HEK293 (cell line): ENCODE measurements at regions not wholly inside any gene's neighbourhood (a gene's known extent, or its start where the extent isn't known, plus 50 kb on each side); places are given as distances from the start of the nearest gene placed in this dataset.

Experiments used
- REPIN1 ChIP-seq: fragments of 450-650 bp; formaldehyde crosslinking; IDR thresholded peaks from 2 replicates; pipeline ENCODE4 v1.5.1; 2017; ENCODE audit warnings: missing biosample characterization, missing genetic modification characterization, low read depth
- TCF7L2 ChIP-seq: IDR thresholded peaks from 2 replicates; pipeline ENCODE4 v1.6.1; 2011; ENCODE audit warnings: low read depth, mild to moderate bottlenecking, inconsistent platforms, low read length, moderate library complexity, borderline replicate concordance
- ZNF121 ChIP-seq: fragments of 450-650 bp; formaldehyde crosslinking; IDR thresholded peaks from 2 replicates; pipeline ENCODE4 v1.5.1; 2016; ENCODE audit warnings: missing biosample characterization, missing genetic modification characterization
- ZNF423 ChIP-seq: fragments of 450-650 bp; formaldehyde crosslinking; IDR thresholded peaks from 2 replicates; pipeline ENCODE4 v1.5.1; 2016; ENCODE audit warnings: missing biosample characterization, missing genetic modification characterization
- ZNF473 ChIP-seq: fragments of 450-650 bp; formaldehyde crosslinking; IDR thresholded peaks from 2 replicates; pipeline ENCODE4 v1.5.1; 2017; ENCODE audit warnings: missing biosample characterization, missing genetic modification characterization
- ZNF707 ChIP-seq: fragments of 450-650 bp; formaldehyde crosslinking; IDR thresholded peaks from 2 replicates; pipeline ENCODE4 v1.5.1; 2016; ENCODE audit warnings: missing biosample characterization, missing genetic modification characterization
- TF ChIP-seq, protein P1 (sequence below): sonication (generic); formaldehyde crosslinking; IDR thresholded peaks from 2 replicates; pipeline ENCODE4 v1.8.1; 2022; ENCODE audit warnings: mild to moderate bottlenecking, moderate library complexity, missing genetic modification reagents
- TF ChIP-seq, protein P2 (sequence below): fragments of 450-650 bp; formaldehyde crosslinking; IDR thresholded peaks from 2 replicates; pipeline ENCODE4 v1.5.1; 2016; ENCODE audit warnings: missing biosample characterization, missing genetic modification characterization
- TF ChIP-seq, protein P3 (sequence below): fragments of 450-650 bp; formaldehyde crosslinking; IDR thresholded peaks from 2 replicates; pipeline ENCODE4 v1.5.1; 2016; ENCODE audit warnings: missing biosample characterization, missing genetic modification characterization, low read depth
- TF ChIP-seq, protein P4 (sequence below): fragments of 450-650 bp; formaldehyde crosslinking; IDR thresholded peaks from 2 replicates; pipeline ENCODE4 v1.5.1; 2016; ENCODE audit warnings: missing biosample characterization, missing genetic modification characterization
- TF ChIP-seq, protein P5 (sequence below): fragments of 450-650 bp; formaldehyde crosslinking; IDR thresholded peaks from 2 replicates; pipeline ENCODE4 v1.5.1; 2016; ENCODE audit warnings: missing biosample characterization, missing genetic modification characterization

DNA sequence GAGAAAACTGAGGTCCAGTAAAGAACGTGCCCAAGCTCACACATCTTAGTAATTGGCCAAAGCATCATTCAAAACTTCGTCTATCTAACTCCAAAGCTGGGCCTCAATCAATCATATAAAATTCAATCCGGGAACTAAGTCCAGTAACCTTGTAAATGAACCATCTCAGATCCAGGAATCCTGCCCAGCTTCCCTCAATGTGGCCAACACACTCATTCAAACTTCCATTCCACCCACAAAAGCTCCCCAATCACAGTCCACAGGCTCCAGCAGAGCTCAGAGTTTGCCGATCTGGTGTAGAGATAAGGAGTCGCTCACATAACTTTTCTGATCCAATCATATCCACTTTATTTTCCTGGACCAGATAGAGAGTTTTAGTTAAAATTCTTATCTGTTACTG is 144.8 kb downstream of the SPATA18 start:
- TF ChIP-seq ZNF707 (tag by site-specific recombination) (no peak), REPIN1 (no peak), TCF7L2 (no peak), ZNF423 (tag by site-specific recombination) (no peak), ZNF473 (no peak), ZNF121 (tag by site-specific recombination) (no peak)
- TF ChIP-seq, protein P1, sequence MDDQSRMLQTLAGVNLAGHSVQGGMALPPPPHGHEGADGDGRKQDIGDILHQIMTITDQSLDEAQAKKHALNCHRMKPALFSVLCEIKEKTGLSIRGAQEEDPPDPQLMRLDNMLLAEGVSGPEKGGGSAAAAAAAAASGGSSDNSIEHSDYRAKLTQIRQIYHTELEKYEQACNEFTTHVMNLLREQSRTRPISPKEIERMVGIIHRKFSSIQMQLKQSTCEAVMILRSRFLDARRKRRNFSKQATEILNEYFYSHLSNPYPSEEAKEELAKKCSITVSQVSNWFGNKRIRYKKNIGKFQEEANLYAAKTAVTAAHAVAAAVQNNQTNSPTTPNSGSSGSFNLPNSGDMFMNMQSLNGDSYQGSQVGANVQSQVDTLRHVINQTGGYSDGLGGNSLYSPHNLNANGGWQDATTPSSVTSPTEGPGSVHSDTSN: no peak
- TF ChIP-seq, protein P2, sequence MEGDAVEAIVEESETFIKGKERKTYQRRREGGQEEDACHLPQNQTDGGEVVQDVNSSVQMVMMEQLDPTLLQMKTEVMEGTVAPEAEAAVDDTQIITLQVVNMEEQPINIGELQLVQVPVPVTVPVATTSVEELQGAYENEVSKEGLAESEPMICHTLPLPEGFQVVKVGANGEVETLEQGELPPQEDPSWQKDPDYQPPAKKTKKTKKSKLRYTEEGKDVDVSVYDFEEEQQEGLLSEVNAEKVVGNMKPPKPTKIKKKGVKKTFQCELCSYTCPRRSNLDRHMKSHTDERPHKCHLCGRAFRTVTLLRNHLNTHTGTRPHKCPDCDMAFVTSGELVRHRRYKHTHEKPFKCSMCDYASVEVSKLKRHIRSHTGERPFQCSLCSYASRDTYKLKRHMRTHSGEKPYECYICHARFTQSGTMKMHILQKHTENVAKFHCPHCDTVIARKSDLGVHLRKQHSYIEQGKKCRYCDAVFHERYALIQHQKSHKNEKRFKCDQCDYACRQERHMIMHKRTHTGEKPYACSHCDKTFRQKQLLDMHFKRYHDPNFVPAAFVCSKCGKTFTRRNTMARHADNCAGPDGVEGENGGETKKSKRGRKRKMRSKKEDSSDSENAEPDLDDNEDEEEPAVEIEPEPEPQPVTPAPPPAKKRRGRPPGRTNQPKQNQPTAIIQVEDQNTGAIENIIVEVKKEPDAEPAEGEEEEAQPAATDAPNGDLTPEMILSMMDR (tag by site-specific recombination): no peak
- TF ChIP-seq, protein P3, sequence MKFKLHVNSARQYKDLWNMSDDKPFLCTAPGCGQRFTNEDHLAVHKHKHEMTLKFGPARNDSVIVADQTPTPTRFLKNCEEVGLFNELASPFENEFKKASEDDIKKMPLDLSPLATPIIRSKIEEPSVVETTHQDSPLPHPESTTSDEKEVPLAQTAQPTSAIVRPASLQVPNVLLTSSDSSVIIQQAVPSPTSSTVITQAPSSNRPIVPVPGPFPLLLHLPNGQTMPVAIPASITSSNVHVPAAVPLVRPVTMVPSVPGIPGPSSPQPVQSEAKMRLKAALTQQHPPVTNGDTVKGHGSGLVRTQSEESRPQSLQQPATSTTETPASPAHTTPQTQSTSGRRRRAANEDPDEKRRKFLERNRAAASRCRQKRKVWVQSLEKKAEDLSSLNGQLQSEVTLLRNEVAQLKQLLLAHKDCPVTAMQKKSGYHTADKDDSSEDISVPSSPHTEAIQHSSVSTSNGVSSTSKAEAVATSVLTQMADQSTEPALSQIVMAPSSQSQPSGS (tag by site-specific recombination): no peak
- TF ChIP-seq, protein P4, sequence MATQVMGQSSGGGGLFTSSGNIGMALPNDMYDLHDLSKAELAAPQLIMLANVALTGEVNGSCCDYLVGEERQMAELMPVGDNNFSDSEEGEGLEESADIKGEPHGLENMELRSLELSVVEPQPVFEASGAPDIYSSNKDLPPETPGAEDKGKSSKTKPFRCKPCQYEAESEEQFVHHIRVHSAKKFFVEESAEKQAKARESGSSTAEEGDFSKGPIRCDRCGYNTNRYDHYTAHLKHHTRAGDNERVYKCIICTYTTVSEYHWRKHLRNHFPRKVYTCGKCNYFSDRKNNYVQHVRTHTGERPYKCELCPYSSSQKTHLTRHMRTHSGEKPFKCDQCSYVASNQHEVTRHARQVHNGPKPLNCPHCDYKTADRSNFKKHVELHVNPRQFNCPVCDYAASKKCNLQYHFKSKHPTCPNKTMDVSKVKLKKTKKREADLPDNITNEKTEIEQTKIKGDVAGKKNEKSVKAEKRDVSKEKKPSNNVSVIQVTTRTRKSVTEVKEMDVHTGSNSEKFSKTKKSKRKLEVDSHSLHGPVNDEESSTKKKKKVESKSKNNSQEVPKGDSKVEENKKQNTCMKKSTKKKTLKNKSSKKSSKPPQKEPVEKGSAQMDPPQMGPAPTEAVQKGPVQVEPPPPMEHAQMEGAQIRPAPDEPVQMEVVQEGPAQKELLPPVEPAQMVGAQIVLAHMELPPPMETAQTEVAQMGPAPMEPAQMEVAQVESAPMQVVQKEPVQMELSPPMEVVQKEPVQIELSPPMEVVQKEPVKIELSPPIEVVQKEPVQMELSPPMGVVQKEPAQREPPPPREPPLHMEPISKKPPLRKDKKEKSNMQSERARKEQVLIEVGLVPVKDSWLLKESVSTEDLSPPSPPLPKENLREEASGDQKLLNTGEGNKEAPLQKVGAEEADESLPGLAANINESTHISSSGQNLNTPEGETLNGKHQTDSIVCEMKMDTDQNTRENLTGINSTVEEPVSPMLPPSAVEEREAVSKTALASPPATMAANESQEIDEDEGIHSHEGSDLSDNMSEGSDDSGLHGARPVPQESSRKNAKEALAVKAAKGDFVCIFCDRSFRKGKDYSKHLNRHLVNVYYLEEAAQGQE (tag by site-specific recombination): no peak
- TF ChIP-seq, protein P5, sequence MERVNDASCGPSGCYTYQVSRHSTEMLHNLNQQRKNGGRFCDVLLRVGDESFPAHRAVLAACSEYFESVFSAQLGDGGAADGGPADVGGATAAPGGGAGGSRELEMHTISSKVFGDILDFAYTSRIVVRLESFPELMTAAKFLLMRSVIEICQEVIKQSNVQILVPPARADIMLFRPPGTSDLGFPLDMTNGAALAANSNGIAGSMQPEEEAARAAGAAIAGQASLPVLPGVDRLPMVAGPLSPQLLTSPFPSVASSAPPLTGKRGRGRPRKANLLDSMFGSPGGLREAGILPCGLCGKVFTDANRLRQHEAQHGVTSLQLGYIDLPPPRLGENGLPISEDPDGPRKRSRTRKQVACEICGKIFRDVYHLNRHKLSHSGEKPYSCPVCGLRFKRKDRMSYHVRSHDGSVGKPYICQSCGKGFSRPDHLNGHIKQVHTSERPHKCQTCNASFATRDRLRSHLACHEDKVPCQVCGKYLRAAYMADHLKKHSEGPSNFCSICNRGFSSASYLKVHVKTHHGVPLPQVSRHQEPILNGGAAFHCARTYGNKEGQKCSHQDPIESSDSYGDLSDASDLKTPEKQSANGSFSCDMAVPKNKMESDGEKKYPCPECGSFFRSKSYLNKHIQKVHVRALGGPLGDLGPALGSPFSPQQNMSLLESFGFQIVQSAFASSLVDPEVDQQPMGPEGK: no peak
